NCI-H2227 (cell line): ENCODE measurements at regions not wholly inside any gene's neighbourhood (a gene's known extent, or its start where the extent isn't known, plus 50 kb on each side); places are given as distances from the start of the nearest gene placed in this dataset.

Experiments
- DNase-seq: peaks from one replicate; lab custom pipeline; 2025; ENCODE audit not compliant: unreplicated experiment; lab: John Stamatoyannopoulos, UW

DNA sequence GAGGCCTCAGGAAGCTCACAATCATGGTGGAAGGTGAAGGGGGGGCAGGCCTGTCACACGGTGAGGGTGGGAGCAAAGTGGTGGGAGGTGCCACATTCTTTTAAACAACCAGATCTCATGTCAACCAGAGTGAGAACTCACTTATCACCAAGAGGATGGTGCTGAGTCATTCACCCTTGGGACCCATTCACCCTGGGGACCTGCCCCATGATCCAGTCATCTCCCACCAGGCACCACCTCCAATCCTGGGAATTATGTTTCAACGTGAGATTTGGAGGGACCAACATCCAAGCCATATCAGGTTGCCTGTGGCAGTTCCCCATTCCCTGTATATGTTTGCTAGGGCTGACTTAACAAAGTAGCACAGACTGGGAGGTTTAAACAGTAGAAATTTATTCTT is 318.4 kb upstream of the CLNK start:
- DNase-seq: no peak

DNA sequence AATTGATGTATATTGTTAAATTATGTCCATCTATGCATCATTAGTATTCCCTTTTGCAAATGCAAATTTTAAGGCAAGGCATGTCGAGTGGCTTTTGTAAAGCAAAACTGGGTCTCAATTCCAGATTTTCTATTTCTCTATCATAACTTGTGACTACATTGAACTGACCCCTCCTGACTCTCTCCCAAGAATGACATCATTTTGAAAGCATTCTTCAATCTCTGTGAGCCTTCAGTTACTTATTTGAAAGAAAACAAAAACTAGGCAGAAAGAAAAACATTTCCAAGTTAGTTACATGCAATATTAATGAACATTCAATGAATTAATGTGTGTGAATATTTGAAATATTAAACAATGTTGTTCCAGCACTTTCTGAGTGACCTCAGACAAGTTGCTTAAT is 314.3 kb upstream of the CLNK start:
- no peak for DNase-seq

DNA sequence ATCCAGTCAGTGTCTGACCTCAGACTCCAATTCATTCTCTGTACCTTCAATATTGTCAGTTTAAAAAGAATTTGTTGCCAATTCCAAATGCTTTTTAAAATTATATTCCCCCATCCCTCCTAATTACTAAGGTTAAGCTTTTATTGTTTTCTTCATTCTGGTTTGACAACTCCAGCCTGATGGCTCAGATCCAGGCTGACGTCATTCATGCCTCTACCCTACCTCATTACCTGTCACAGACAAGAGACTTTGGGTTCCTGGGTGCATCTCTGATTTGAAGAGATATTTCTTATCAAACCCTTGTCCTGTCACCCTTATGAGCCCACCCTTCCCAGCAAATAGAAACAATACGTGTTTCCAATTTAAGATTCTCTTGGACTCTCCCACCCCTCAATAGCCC is 300.2 kb upstream of the CLNK start:
- no peak for DNase-seq

DNA sequence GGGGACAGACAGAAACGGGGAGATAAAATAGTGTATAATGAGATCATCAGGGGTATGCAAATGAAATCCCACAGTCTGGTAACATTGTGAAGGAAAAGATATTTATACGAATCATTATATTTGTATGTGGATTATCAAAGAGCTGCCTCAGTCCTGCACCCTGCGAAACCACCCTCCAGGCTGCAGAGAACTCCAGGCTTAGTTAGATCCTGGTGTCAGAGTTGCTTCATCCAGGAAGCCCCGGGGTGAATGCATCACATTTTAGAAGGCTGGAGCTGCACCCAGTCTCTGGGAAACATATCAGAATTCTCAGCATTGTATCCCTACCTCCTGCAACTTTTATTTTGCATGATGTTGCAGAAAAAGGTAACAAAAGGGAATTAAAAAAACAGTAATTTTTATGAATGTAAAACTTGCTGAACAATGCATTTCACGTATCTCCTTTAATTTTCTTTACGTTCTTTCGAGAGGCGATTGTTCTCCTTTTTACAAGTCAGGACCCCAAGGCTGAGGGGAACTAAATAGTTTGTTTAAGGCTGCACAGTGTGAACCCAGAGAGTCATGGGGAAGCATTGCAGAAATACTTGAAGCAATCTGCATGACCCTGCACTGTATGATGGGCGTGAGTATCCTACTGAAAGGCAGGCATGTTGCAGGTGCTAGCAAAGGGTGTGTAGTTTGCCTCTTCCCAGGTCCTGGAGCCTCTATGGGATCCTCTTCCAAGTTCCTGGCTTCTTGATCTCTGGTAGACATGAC is 299.5 kb upstream of the CLNK start:
- DNase-seq: no peak

DNA sequence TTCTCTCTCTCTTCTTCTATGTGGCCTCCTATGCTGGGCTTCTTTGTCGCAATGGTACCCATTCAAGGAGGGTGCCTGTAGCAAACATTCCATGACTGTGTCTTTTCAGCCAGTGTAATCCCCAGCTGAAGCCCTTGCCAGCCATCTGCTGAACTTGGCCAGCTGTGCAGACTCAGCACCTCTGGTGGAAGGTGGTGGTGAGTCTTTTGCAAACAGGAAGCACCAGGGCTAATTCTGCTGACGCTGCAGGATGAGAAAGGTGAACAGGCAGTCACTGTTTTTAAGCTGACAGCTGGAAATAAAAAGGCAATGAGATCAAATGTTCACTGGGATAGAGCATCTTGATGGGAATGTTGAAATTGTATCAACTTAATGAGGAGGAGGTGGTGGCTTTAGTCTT is 298.7 kb upstream of the CLNK start:
- no peak for DNase-seq

DNA sequence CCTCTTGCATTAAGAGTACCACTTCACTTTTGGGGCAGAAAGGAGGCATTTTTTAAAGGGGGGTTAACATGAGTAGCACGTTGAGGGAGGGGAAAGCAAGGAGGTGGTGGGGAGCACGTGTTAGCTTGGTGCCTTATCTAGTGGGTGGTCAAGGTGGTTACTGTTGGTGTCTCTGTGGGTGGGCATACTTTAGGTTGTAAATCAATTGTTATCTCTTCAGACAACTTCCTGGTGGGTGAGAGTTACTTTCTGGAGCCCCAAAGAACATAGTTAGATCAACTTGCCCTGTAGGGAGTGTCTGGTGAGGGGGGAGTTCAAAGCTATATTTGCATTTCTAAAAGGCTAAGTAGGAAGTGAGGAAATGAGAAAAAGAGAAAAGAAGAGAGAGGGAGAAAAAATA is 297.7 kb upstream of the CLNK start:
- DNase-seq: no peak

DNA sequence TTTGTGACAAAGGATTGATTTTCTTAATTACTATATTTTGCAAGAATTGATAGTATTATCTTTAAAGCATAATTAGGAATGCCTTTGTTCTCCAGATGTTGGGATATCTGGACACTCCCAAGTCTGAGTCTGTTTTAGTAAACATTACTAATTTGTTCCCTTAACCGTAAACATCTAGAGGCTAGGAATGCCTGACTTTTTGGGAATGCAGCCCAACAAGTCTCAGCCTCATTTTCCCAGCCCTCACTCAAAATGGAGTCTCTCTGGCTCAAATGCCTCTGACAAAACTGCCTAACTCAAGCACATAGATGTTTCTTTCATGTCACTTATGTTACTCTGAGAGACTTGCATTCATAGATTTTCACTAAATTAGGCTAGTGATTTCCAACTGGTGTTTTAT is 297.0 kb upstream of the CLNK start:
- no peak for DNase-seq

DNA sequence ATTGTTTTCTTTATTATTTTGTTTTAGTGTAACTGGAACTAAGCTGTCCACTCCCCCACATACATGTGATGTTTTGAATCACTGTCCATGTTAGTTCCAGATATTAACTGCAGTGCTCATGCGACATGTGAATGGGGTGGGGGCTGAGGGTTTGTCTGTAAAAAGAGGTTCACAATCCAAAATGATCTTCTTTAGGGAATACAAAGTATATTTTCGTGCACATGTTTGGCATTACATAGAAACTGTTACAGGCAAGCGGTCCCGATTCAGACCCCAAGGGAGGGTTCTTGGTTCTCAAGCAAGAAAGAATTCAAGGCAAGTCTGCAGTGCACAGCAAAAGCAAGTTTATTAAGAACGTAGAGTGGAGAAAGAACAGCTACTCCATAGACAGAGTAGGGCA is 296.5 kb upstream of the CLNK start:
- DNase-seq: no peak

DNA sequence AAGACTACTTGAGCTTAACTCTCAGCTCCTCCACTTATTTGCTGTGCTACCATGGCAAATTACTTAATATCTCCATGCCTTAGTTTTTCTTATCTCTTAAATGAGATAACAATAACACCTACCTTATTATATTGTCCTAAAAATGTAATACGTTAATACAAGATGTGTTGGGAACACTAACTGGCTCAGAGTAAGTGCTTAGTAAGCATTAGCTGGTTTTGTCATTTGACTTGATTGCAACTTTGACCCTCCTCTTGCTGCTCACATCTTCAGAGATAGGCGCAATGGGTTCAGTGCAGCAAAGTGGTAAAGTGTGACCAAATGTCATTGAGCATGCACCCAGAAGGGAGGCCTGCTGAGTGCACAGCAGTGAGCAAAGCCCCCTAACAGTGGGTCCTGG is 294.5 kb upstream of the CLNK start:
- DNase-seq: no peak

DNA sequence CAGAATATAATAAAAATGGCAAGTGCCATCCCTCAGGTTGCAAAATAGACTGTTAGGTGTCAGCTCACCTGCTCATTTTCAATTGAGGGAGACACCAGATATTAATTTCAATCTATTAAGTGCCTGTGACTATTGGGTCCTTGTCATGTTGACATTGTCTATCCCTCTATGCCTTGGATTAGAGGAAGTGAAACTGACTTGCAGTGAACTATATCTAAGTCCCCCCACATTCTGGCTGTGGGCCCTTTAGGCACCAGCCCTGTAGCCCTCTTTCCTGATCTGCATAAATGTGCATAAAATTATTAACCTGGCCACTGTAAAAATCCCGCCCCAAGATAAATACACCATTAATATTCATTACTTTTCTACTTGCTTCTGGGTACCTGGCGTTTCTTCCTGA is 293.0 kb upstream of the CLNK start:
- no peak for DNase-seq

DNA sequence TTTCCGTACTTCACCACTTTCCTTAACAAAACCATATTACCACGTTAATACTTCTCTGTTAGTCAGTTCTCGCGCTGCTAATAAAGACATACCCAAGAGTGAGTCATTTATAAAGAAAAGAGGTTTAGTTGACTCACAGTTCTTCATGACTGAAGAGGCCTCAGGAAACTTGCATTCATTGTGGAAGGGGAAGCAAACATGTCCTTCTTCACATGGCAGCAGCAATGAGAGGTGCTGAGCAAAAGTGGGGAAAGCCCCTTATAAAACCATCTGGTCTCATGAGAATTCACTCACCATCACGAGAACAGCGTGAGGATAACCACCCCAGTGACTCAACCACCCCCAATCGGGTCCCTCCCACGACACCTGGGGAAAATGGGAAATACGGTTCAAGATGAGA is 289.8 kb upstream of the CLNK start:
- DNase-seq: no peak

DNA sequence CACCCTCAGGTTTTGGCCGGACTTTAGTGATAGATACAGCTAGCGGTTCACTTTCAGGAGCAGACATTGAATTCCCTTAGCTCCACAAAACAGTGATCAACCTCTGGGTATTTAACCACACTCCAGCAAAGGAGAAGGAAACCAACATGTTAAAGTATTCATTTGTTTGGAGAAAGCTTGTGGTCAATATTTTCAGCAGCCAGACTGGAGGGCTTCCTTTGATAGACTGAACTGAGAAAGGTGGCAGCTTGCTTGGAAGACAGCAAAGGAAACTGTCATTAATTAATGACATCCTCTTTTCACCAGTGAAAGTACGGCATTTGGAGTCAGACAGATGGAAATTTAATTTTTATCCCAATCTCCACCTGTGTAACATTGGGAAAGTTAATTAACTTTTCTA is 289.1 kb upstream of the CLNK start:
- DNase-seq: no peak

DNA sequence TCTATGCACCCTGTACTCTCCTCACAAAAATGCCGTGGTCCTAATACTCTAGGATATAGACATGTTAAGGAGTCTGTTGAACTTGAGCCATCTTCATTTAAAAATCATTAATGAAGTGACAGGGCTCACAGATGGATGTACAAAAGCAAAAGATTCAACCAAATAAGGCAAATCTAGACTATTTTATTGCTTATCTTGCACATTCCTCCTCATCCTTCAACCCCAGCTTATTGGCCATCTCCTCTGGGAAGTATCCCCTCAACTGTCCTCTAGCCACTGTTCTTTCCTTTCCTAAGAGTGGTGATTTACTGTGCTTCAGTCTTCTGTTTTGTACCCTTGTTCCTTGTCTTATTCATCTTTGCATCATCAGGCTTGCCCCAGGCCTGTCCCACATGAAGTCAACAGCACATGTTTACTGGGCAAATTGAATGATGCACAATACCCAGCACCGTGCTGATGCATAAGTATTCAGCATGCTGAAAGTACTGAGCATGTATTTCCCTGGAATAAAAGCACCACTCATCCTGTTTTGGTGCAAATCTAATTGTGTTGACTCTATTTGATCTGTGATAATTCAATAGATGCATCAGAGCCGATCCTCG is 287.3 kb upstream of the CLNK start:
- DNase-seq: no peak

DNA sequence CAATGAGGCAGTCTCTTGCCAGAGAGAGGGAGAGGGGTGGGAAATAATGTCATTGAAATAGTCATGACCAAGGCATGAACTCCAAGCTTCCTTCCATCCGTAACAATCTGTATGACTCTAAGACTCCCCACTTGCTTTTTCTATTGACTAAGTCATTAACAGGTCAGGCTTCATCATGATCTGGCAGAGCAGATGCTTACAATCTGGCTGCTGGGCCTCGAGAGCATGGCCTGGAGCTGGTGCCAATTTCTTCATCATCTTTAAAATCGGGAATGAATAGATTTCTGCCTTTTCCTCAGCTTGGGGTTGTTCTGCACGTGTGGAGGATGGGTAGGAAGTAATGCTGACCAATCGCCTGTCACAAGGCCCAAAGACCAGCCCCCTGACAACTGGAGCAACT is 280.6 kb upstream of the CLNK start:
- no peak for DNase-seq

DNA sequence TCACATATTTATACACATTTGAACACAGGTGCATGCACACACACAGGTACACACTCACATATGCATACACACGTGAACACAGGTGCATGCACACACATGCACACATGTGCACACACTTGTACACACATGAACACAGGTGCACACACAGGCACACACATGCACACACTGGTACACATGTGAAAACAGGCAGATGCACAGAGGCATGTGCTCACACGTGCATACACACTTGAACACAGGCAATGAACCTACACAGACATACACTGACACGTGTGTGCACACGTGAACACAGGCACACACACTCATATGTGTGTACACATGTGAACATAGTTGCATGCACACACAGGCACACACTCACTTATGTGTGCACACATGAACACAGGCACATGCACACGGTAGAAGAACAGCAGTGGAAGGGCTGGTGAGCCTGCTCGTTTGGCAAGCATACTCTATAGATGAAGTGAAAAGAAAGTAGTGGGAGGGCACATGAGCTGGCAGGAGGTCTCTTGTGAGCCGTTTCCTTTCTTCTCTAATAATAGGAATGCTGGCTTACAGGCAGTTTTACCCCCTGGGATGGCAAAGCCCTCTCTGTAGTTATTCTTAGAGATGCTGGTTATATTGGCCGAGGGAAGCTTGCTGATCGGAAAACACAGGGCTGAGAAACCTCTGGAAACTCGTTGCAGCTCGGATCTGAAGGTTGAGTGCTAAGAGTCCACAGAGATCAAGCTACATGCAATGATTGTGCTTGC is 279.6 kb upstream of the CLNK start:
- DNase-seq: peak; percentile 49

DNA sequence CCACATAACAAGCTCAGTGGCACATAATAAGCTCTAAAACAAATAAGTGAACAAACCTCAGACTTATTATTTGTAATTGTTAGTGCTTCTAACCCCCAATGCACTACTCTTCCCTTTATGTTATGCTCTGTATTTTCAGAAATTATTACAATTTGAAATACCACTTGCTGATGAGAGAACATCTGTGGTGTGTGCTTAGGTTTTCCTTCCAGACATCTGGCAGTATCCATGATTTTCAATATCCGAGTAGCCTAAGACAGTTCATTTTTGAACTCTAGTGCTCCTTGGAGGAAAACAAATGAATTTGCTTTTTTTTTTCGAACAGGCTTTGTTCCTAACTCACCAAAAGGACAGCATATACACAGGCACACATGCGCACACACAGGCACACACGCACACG is 278.7 kb upstream of the CLNK start:
- DNase-seq: no peak

DNA sequence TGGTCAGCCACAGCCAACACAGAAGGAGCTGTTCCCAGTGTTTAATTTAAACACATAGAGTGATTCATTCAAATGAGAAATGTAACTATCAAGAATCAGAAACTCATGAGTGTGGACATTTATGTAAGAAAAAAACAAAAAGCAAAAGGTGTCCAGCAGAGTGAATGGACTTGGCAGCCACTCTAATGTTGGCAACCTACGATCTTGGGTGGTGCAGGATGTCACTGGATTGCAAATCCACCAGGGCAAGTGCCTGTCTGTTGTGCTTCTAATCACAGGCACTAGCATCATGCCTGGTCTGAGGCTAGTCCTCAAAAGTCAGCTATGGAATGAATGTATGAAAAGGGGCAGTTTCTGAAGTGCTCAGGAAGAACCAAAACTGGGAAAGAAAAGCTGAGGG is 277.7 kb upstream of the CLNK start:
- no peak for DNase-seq

DNA sequence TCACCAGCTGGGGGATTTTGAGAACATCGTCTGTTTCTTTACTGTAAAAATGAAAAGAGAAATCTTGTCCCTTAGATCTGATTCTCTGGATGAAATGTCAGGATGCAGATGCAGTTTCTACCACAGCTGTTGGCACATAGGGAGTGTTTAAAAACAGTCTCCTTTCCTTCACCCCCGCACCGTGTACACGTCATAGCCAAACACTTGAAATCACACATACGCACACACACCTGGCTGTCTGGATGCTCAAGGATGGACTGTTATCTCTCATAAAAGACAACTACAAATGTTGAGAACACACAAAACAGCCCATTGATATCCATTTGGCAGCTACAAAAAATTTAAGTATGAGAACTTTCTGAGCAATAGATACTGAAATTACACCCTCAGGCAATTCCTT is 275.8 kb upstream of the CLNK start:
- DNase-seq: no peak

DNA sequence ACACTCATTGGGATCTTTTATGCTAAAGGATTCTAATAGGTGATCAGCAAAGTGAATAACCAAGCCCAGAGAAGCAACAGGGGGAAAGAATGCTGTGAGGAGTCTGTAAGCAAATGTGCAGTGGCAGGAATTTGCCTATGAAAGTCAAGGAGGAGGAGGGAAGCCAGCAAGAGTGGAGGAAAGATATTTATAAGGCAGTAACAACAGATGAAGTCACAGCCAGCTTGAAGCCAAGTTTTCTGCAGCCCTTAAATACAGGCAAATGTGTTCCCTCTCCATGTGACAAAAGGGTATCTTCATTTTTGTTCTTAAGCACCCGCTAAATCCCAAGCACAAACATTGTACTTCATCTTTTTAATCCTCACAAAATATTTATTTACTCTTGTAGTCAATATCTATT is 275.0 kb upstream of the CLNK start:
- DNase-seq: no peak

DNA sequence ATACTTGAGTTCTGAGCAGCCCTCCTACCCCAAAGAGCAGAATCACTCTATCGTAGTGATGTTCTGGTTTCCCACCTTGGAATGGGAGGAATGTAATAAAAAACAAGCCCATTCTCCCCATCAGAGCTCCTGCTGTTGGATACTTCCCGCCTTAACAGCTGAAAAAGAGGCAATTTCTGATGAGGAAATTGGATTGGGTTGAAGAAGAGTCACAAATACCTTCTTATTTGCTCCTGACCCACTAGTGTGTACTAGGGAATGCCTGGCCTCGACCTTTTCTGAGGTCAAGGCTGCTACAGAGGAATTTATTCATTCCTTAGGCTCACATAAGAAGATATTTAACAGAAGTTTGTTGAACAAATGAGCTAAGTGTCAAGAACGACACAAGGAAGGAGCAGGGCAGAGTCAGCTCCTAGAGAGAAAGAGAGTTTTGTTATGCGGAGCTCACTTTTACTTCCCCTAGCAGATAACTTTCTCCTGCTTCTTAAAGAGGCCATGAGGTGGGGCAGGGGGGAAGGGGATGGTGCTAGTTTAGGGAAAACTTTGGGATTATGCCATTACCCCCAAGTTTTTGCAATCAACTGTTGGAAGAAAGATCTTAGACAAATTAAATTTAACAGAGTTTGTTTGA is 273.8 kb upstream of the CLNK start:
- no peak for DNase-seq

DNA sequence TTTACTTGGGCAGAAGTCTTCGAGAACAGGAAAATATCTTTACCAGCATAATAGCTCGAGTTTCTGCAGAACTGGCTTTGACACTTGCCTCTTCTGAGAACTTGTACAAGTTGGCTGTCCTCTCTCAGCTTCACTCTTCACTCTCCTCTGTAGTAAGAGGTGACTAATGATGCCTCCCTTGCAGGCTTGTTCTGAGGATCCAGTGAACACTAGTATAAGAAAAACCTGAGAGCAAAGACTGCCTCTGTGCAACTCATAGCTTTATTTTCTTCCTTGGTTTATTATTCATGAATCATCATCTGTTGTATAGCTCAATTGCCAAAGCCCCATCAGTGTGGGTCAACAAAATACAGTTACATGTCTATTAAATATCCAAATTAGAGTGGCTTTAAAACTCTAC is 266.7 kb upstream of the CLNK start:
- no peak for DNase-seq
